ENCODE measurements at regions not wholly inside any gene's neighbourhood (a gene's known extent, or its start where the extent isn't known, plus 50 kb on each side); places are given as distances from the start of the nearest gene placed in this dataset.
"Not testable (repeated sequence)": the region's sequence is repeated elsewhere in the genome, so short reads cannot be mapped to it uniquely, and the experiment has no call there.

- ATAC-seq = no peak
- in situ Hi-C loops (cut with MboI) (no loop called here), intact Hi-C loops (cut with micrococcal nuclease; ENCODE audit: unreplicated experiment) (no loop called here)
- ChIA-PET CTCF (no interaction called here), POLR2A (no interaction called here), RAD21 (ENCODE audit: unreplicated experiment) (no interaction called here), SMC1A (ENCODE audit: uncharacterized antibody, unreplicated experiment) (no interaction called here)
- Histone ChIP-seq H4K20me1 (ENCODE audit: control insufficient read depth, insufficient read depth) (no peaks in the 10 kb centered on the region), H3K36me3 (ENCODE audit: control insufficient read depth in 2 of 2, insufficient read depth in 2 of 2, low read length in 1 of 2) (no peaks in the 10 kb centered on the region), H3K4me3 (no peak overlapping the region), H2AFZ (ENCODE audit: control insufficient read depth, low read depth, low read length) (no peak overlapping the region), H3K9ac (ENCODE audit: control insufficient read depth, insufficient read depth, low read length) (no peak overlapping the region), H3K27ac (ENCODE audit: control insufficient read depth, insufficient read depth) (no peak overlapping the region), H3K27me3 (replicated peaks in 1 of 2; ENCODE audit: control insufficient read depth in 2 of 2, insufficient read depth in 2 of 2, low read length in 1 of 2) (no peaks in the 10 kb centered on the region), H3K4me2 (ENCODE audit: control insufficient read depth, insufficient read depth) (no peak overlapping the region), H3K9me3 (replicated peaks; ENCODE audit: control insufficient read depth, insufficient read depth, low read length) (peaks cover 8% of the 10 kb centered on the region; the same call in 1 of the 3 replicates), H3K4me1 (ENCODE audit: control insufficient read depth, insufficient read depth, low read length) (no peaks in the 10 kb centered on the region), H3K79me2 (ENCODE audit: control insufficient read depth, insufficient read depth, low read length) (no peaks in the 10 kb centered on the region)
- no peak for TF ChIP-seq TCF3 (IDR thresholded peaks at IDR 0.05; ENCODE audit: borderline replicate concordance, insufficient read depth, low read depth, low read length)
- TF ChIP-seq MTA3 (IDR thresholded peaks at IDR 0.05; ENCODE audit: borderline replicate concordance, low read length) = no peak
- TF ChIP-seq MEF2B (IDR thresholded peaks at IDR 0.05; ENCODE audit: partially characterized antibody, poor library complexity, severe bottlenecking) = no peak
- TF ChIP-seq ZZZ3 (IDR thresholded peaks at IDR 0.05; ENCODE audit: control insufficient read depth, insufficient read length, low read depth) = no peak
- no peak for TF ChIP-seq POLR2A (IDR thresholded peaks at IDR 0.05; ENCODE audit: low read depth, low read length)
- TF ChIP-seq ZBTB11 (CRISPR knock-in tag; IDR thresholded peaks at IDR 0.05) = no peak
- TF ChIP-seq NFXL1 (IDR thresholded peaks at IDR 0.05; ENCODE audit: borderline replicate concordance) = no peak
- TF ChIP-seq ATF7 (IDR thresholded peaks at IDR 0.05; ENCODE audit: low read depth) = no peak
- no peak for TF ChIP-seq SUPT20H (IDR thresholded peaks at IDR 0.05; ENCODE audit: borderline replicate concordance, control insufficient read depth, low read depth, low read length)
- TF ChIP-seq SREBF1 (IDR thresholded peaks at IDR 0.05; ENCODE audit: low read length) = no peak
- TF ChIP-seq CEBPB (IDR thresholded peaks at IDR 0.05; ENCODE audit: borderline replicate concordance in 1 of 2, low read depth in 2 of 2, low read length in 2 of 2) = no peak
- no peak for TF ChIP-seq GABPA (IDR thresholded peaks at IDR 0.05; ENCODE audit: low read depth)
- DNase-seq (ENCODE audit: low read depth, low spot score) = no peak
- WGBS (ENCODE audit: insufficient coverage, insufficient replicate concordance, low lambda C conversion rate, missing lambda C conversion rate) = 92% methylated on average over 1 of the region's 1 CpG
- no peak for FAIRE-seq
- BruUV-seq (replicated peaks) = no TSS peak
These were observed 114.4 kb downstream of the ENC1 start for GRCh38 chr5:74526111-74526510.

GRCh38 chr5:74524767-74525166, 115.8 kb downstream of the ENC1 start:
- H3K9ac ChIP-seq (ENCODE audit: control insufficient read depth, insufficient read depth, low read length); H3K27me3 ChIP-seq (replicated peaks in 1 of 2; ENCODE audit: control insufficient read depth in 2 of 2, insufficient read depth in 2 of 2, low read length in 1 of 2); SMC1A ChIA-PET (ENCODE audit: uncharacterized antibody, unreplicated experiment); BruUV-seq (replicated peaks); intact Hi-C loops (cut with micrococcal nuclease; ENCODE audit: unreplicated experiment); H3K79me2 ChIP-seq (ENCODE audit: control insufficient read depth, insufficient read depth, low read length); H3K9me3 ChIP-seq (replicated peaks; ENCODE audit: control insufficient read depth, insufficient read depth, low read length); DNase-seq (ENCODE audit: low read depth, low spot score); H3K27ac ChIP-seq (ENCODE audit: control insufficient read depth, insufficient read depth); H3K4me2 ChIP-seq (ENCODE audit: control insufficient read depth, insufficient read depth); FAIRE-seq; POLR2A ChIA-PET; ATAC-seq; H3K36me3 ChIP-seq (ENCODE audit: control insufficient read depth in 2 of 2, insufficient read depth in 2 of 2, low read length in 1 of 2); H4K20me1 ChIP-seq (ENCODE audit: control insufficient read depth, insufficient read depth); RAD21 ChIA-PET (ENCODE audit: unreplicated experiment); H3K4me3 ChIP-seq; in situ Hi-C loops (cut with MboI); H2AFZ ChIP-seq (ENCODE audit: control insufficient read depth, low read depth, low read length); H3K4me1 ChIP-seq (ENCODE audit: control insufficient read depth, insufficient read depth, low read length); CTCF ChIA-PET: not testable (repeated sequence)
- WGBS (ENCODE audit: insufficient coverage, insufficient replicate concordance, low lambda C conversion rate, missing lambda C conversion rate) = 52% methylated on average over 3 of the region's 3 CpGs
